ENCODE measurements at regions not wholly inside any gene's neighbourhood (a gene's known extent, or its start where the extent isn't known, plus 50 kb on each side); places are given as distances from the start of the nearest gene placed in this dataset.

DNA sequence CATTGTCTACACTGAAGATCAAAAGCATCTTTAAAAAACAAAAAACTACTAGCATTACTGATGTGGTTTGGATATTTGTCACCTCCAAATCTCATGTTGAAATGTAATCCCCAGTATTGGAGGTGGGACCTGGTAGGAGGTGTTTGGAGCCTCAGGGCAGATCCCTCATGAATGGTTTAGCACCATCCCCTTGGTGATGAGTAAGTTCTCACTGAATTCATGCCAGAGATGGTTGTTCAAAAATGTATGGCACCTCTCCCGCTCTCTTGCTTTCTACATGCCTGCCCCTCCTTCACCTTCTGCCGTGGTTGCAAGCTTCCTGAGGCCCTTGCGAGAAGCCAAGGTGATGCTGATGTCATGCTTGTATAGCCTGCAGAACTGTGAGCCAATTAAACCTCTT lies 136.6 kb upstream of the FHIT start:
- TF ChIP-seq ZSCAN29 (IDR thresholded peaks at IDR 0.05) (no peak), ATF2 (IDR thresholded peaks at IDR 0.05; ENCODE audit: low read length) (no peak), ETV6 (conservative IDR thresholded peaks at IDR 0.05 in 1 of 2, IDR thresholded peaks at IDR 0.05 in 1 of 2; ENCODE audit: borderline replicate concordance in 1 of 2, low read depth in 1 of 2) (no peak), HDAC6 (IDR thresholded peaks at IDR 0.05; ENCODE audit: unreplicated experiment) (no peak), CTCF (IDR thresholded peaks at IDR 0.05 in 2 of 3, conservative IDR thresholded peaks at IDR 0.05 in 1 of 3; ENCODE audit: control insufficient read depth in 2 of 3, extremely low read depth in 1 of 3, insufficient read depth in 1 of 3, low read depth in 3 of 3, low read length in 3 of 3) (no peak), BMI1 (IDR thresholded peaks at IDR 0.05; ENCODE audit: borderline replicate concordance) (no peak)
